GM12878 (cell line): ENCODE measurements at regions not wholly inside any gene's neighbourhood (a gene's known extent, or its start where the extent isn't known, plus 50 kb on each side); places are given as distances from the start of the nearest gene placed in this dataset.

Source experiments
- ATAC-seq: fragments of 200-7000 bp; cut with Tn5 transposase; 3 replicates; pipeline ENCODE4 v1.9.1; 2020; ENCODE audit warnings: mild to moderate bottlenecking, moderate library complexity
- BruUV-seq: library from RNA; stranded (reverse); fragments of 400-500 nt; replicated peaks from 2 replicates; lab custom pipeline; 2021; lab: Mats Ljungman, UMichigan
- CTCF ChIA-PET: fragments of 300-600 bp; sonication (Branson Sonifier 250); formaldehyde crosslinking; extraction: SDS; loops from one replicate; lab custom pipeline; 2021; ENCODE audit warnings: inconsistent platforms; lab: Yijun Ruan, JAX
- POLR2A ChIA-PET: fragments of 350-600 bp; formaldehyde crosslinking; extraction: SDS; loops from one replicate; lab custom pipeline; 2021; ENCODE audit warnings: inconsistent platforms; lab: Charles Lee
- RAD21 ChIA-PET: fragments of 300-600 bp; sonication (Branson Sonifier 250); formaldehyde crosslinking; loops from one replicate; lab custom pipeline; 2023; ENCODE audit warnings: antibody characterized with exemption; ENCODE audit not compliant: unreplicated experiment; lab: Charles Lee
- SMC1A ChIA-PET: fragments of 300-600 bp; sonication (Branson Sonifier 250); formaldehyde crosslinking; loops from one replicate; lab custom pipeline; 2023; ENCODE audit not compliant: unreplicated experiment, uncharacterized antibody; lab: Charles Lee
- DNase-seq: peaks from one replicate; pipeline ENCODE4 v3.0.0-alpha.2; 2011; ENCODE audit warnings: low read depth, low spot score
- FAIRE-seq: peaks from 3 replicates; lab custom pipeline; 2011; peaks lifted over from hg19 to GRCh38; lab: Jason Lieb, UNC
- H2AFZ ChIP-seq: 2 replicates; pipeline ENCODE4 v1.6.0; 2011; ENCODE audit warnings: low read depth, low read length, control low read depth; ENCODE audit not compliant: control insufficient read depth
- H3K27ac ChIP-seq: 2 replicates; pipeline ENCODE4 v1.5.1; 2011; ENCODE audit warnings: control low read depth; ENCODE audit not compliant: control insufficient read depth, insufficient read depth
- H3K27me3 ChIP-seq, 2 experiments: replicated peaks in 1 of 2; 2 replicates each; pipeline versions ENCODE4 v1.6.0 to v1.6.1; 2011; ENCODE audit warnings: low read length in 1 of 2; ENCODE audit not compliant: control insufficient read depth in 2 of 2, insufficient read depth in 2 of 2
- H3K36me3 ChIP-seq, 2 experiments: 2 replicates each; pipeline ENCODE4 v1.5.1; 2011; ENCODE audit warnings: low read length in 1 of 2; ENCODE audit not compliant: control insufficient read depth in 2 of 2, insufficient read depth in 2 of 2
- H3K4me1 ChIP-seq: 2 replicates; pipeline ENCODE4 v1.6.1; 2011; ENCODE audit warnings: mild to moderate bottlenecking, low read length, moderate library complexity, mixed read lengths; ENCODE audit not compliant: control insufficient read depth, insufficient read depth
- H3K4me2 ChIP-seq: 2 replicates; pipeline ENCODE4 v1.6.0; 2011; ENCODE audit warnings: control low read depth; ENCODE audit not compliant: control insufficient read depth, insufficient read depth
- H3K4me3 ChIP-seq: fragments of 200-600 bp; sonication (generic); 2 replicates; pipeline ENCODE4 v1.5.1; 2016
- H3K79me2 ChIP-seq: 2 replicates; pipeline ENCODE4 v1.6.0; 2011; ENCODE audit warnings: low read length; ENCODE audit not compliant: control insufficient read depth, insufficient read depth
- H3K9ac ChIP-seq: 2 replicates; pipeline ENCODE4 v1.8.0; 2011; ENCODE audit warnings: low read length, control low read depth, mixed read lengths; ENCODE audit not compliant: control insufficient read depth, insufficient read depth
- H3K9me3 ChIP-seq: replicated peaks from 3 replicates; pipeline ENCODE4 v1.5.1; 2011; ENCODE audit warnings: mild to moderate bottlenecking, low read length; ENCODE audit not compliant: control insufficient read depth, insufficient read depth
- H4K20me1 ChIP-seq: 2 replicates; pipeline ENCODE4 v1.6.0; 2011; ENCODE audit not compliant: control insufficient read depth, insufficient read depth
- CBFB ChIP-seq: IDR thresholded peaks from 2 replicates; pipeline ENCODE4 v1.6.1; 2016; ENCODE audit warnings: antibody characterized with exemption, low read depth
- GATAD2B ChIP-seq: fragments of 450-650 bp; conservative IDR thresholded peaks from 2 replicates; pipeline ENCODE4 v1.6.1; 2017; ENCODE audit warnings: low read depth, mild to moderate bottlenecking, moderate library complexity
- HDAC6 ChIP-seq: fragments of 200-600 bp; sonication (generic); IDR thresholded peaks from one replicate; pipeline ENCODE4 v1.8.0; 2017; ENCODE audit warnings: antibody characterized with exemption; ENCODE audit not compliant: unreplicated experiment
- LARP7 ChIP-seq: fragments of 450-650 bp; IDR thresholded peaks from 2 replicates; pipeline ENCODE4 v1.6.1; 2017; ENCODE audit warnings: mild to moderate bottlenecking
- MTA2 ChIP-seq: fragments of 450-650 bp; IDR thresholded peaks from 2 replicates; pipeline ENCODE4 v1.6.1; 2016; ENCODE audit warnings: low read depth, mild to moderate bottlenecking, moderate library complexity
- MYB ChIP-seq: fragments of 150-350 bp; IDR thresholded peaks from 2 replicates; pipeline ENCODE4 v1.6.1; 2014; ENCODE audit warnings: mild to moderate bottlenecking, low read depth, low read length, borderline replicate concordance
- PML ChIP-seq: IDR thresholded peaks from 2 replicates; pipeline ENCODE4 v1.6.1; 2012; ENCODE audit warnings: low read length, inconsistent platforms
- RUNX3 ChIP-seq: IDR thresholded peaks from 2 replicates; pipeline ENCODE4 v1.6.1; 2012; ENCODE audit warnings: low read length, inconsistent platforms
- SMAD5 ChIP-seq: IDR thresholded peaks from 2 replicates; pipeline ENCODE4 v1.6.1; 2016; ENCODE audit warnings: antibody characterized with exemption, low read depth
- TCF12 ChIP-seq: IDR thresholded peaks from 2 replicates; pipeline ENCODE4 v1.6.1; 2011; ENCODE audit warnings: low read depth, mild to moderate bottlenecking, low read length
- WGBS: methylation state at CpG from one replicate; pipeline ENCODE4 v1.1.6; 2016; ENCODE audit warnings: low lambda C conversion rate; ENCODE audit not compliant: insufficient replicate concordance, insufficient coverage; ENCODE audit errors: missing lambda C conversion rate; 5-methylcytosine and 5-hydroxymethylcytosine counted together
- in situ Hi-C: fragments of 300-500 bp; cut with MboI; formaldehyde crosslinking; loops from 9 replicates; pipeline ENCODE4 v1.14.3; 2018; ENCODE audit warnings: mixed read lengths
- intact Hi-C: fragments of 100-400 bp; cut with micrococcal nuclease; formaldehyde crosslinking; loops from one replicate; pipeline ENCODE4 v1.14.2; 2022; ENCODE audit not compliant: unreplicated experiment
- TF ChIP-seq, protein P1 (sequence below): IDR thresholded peaks from 2 replicates; pipeline ENCODE4 v1.6.1; 2012; ENCODE audit warnings: mild to moderate bottlenecking, low read depth, low read length

DNA sequence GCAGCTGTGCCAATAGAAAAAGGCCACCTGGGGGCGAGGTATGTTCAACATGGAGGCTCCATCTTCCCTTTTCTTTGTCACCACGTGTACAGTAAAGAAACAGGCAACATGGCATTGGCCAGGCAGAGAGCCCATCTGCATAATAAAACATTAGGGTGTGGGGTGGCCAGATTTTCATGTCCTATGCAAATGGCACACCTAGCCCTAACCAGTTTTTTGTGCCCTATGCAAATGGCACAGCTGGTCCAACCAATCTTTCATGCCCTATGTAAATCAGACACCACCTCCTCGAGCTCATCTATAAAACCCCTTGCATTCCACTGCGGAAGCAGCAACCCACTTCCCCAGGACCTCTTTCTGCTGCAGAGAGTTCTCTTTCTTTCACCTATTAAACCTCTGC lies 149.1 kb upstream of the RGS6 start:
- ChIA-PET CTCF (interaction anchor here (0.6 to 2.7 kb wide), 4 partner anchors 8 to 73 kb away, joined by 3 to 14 read pairs (median 3); no protein-coding TSS in a partner anchor), RAD21 (interaction anchor here (2.0 kb wide), 1 partner anchor 72 kb away, joined by 7 read pairs; no protein-coding TSS in a partner anchor), SMC1A (interaction anchor here (1.3 to 2.2 kb wide), 2 partner anchors 18 to 73 kb away, joined by 3 to 10 read pairs; no protein-coding TSS in a partner anchor), POLR2A (interaction anchor here (1.0 kb wide), 1 partner anchor 17 kb away, joined by 3 read pairs; no protein-coding TSS in a partner anchor)
- Histone ChIP-seq H3K9me3 (no peaks in the 10 kb centered on the region), H4K20me1 (no peaks in the 10 kb centered on the region), H3K27ac (no peak overlapping the region), H3K27me3 (no peaks in the 10 kb centered on the region), H3K4me1 (no peaks in the 10 kb centered on the region), H3K36me3 (no peaks in the 10 kb centered on the region), H2AFZ (no peak overlapping the region), H3K4me2 (no peak overlapping the region), H3K9ac (no peak overlapping the region), H3K79me2 (no peaks in the 10 kb centered on the region), H3K4me3 (no peak overlapping the region)
- no TSS peak for BruUV-seq
- intact Hi-C loops, result no loop called here
- in situ Hi-C loops, result no loop called here
- WGBS, result 18% methylated on average over 4 of the region's 4 CpGs
- no peak for DNase-seq
- no peak for TF ChIP-seq GATAD2B
- no peak for TF ChIP-seq TCF12
- FAIRE-seq, result no peak
- ATAC-seq, result no peak

DNA sequence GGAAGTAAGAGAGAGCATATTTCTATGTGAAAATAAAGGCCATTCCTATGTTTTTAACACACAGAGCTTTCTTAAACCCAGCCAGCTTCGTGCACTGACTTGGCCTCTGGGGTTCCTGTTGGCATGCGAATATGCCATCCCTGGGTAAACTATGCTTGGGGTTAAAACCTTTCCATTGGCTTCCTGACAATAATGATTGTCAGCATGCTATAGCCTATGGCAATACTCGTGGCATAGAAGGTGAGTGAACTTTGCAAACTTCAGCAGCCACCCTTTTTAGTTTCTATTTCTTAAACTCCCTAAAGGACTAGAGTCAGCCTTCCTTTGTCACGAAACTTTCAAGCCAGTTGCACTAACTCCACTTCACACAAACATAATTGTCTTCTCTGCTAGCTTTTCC lies 148.4 kb upstream of the RGS6 start:
- SMC1A ChIA-PET, result interaction anchor here (0.7 to 2.2 kb wide), 4 partner anchors 16 to 1024 kb away, joined by 3 to 10 read pairs (median 5); no protein-coding TSS in a partner anchor
- POLR2A ChIA-PET, result no interaction called here
- no peak overlapping the region for H3K4me2 ChIP-seq
- WGBS, result 26% methylated on average over 4 of the region's 4 CpGs
- DNase-seq (no peak), FAIRE-seq (no peak), ATAC-seq (no peak)
- TF ChIP-seq MYB, result no peak
- TF ChIP-seq CBFB, result no peak
- no peak for TF ChIP-seq RUNX3
- no peak for TF ChIP-seq PML
- no peak for TF ChIP-seq SMAD5
- no peak for TF ChIP-seq HDAC6
- no peak for TF ChIP-seq MTA2
- TF ChIP-seq, protein P1, sequence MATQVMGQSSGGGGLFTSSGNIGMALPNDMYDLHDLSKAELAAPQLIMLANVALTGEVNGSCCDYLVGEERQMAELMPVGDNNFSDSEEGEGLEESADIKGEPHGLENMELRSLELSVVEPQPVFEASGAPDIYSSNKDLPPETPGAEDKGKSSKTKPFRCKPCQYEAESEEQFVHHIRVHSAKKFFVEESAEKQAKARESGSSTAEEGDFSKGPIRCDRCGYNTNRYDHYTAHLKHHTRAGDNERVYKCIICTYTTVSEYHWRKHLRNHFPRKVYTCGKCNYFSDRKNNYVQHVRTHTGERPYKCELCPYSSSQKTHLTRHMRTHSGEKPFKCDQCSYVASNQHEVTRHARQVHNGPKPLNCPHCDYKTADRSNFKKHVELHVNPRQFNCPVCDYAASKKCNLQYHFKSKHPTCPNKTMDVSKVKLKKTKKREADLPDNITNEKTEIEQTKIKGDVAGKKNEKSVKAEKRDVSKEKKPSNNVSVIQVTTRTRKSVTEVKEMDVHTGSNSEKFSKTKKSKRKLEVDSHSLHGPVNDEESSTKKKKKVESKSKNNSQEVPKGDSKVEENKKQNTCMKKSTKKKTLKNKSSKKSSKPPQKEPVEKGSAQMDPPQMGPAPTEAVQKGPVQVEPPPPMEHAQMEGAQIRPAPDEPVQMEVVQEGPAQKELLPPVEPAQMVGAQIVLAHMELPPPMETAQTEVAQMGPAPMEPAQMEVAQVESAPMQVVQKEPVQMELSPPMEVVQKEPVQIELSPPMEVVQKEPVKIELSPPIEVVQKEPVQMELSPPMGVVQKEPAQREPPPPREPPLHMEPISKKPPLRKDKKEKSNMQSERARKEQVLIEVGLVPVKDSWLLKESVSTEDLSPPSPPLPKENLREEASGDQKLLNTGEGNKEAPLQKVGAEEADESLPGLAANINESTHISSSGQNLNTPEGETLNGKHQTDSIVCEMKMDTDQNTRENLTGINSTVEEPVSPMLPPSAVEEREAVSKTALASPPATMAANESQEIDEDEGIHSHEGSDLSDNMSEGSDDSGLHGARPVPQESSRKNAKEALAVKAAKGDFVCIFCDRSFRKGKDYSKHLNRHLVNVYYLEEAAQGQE, result no peak
- no peak for TF ChIP-seq LARP7
- CTCF ChIA-PET, result interaction anchor here (0.6 to 2.7 kb wide), 3 partner anchors 12 to 302 kb away, joined by 3 to 14 read pairs (median 3); no protein-coding TSS in a partner anchor
- H3K79me2 ChIP-seq, result no peaks in the 10 kb centered on the region
- no peaks in the 10 kb centered on the region for H4K20me1 ChIP-seq
- intact Hi-C loops, result no loop called here
- H3K4me1 ChIP-seq, result no peaks in the 10 kb centered on the region
- H3K9me3 ChIP-seq, result no peaks in the 10 kb centered on the region
- no peaks in the 10 kb centered on the region for H3K27me3 ChIP-seq
- H3K4me3 ChIP-seq, result no peak overlapping the region
- RAD21 ChIA-PET, result interaction anchor here (2.0 kb wide), 1 partner anchor 71 kb away, joined by 7 read pairs; no protein-coding TSS in a partner anchor
- in situ Hi-C loops, result no loop called here
- H3K36me3 ChIP-seq, result no peaks in the 10 kb centered on the region
- H3K27ac ChIP-seq, result no peak overlapping the region
- no peak overlapping the region for H2AFZ ChIP-seq
- H3K9ac ChIP-seq, result no peak overlapping the region
- BruUV-seq, result no TSS peak
